Adrenal gland (tissue), 5 donors: ENCODE measurements at regions not wholly inside any gene's neighbourhood (a gene's known extent, or its start where the extent isn't known, plus 50 kb on each side); places are given as distances from the start of the nearest gene placed in this dataset.

Experiments
- POLR2A ChIP-seq, 2 donors: fragments of 450-650 bp; IDR thresholded peaks; one replicate each; pipeline ENCODE4 v1.6.1; 2017; ENCODE audit warnings: antibody characterized with exemption in 2 of 2, mild to moderate bottlenecking in 2 of 2, moderate library complexity in 1 of 2
- TF ChIP-seq, protein P1 (sequence below), 6 experiments: fragments of 450-650 bp in 4 of 6; fragments of 200-600 bp in 2 of 6; sonication (generic) in 1 of 6; IDR thresholded peaks; 1 replicate in 5 of 6; 2 replicates in 1 of 6; pipeline versions ENCODE4 v1.5.1 to v1.8.0; 2016 to 2021; ENCODE audit warnings: antibody characterized with exemption in 6 of 6, mild to moderate bottlenecking in 2 of 6, moderate library complexity in 1 of 6
- donor health status: DM: no; HTN: no; CAD: no.

- TF ChIP-seq, protein P1, sequence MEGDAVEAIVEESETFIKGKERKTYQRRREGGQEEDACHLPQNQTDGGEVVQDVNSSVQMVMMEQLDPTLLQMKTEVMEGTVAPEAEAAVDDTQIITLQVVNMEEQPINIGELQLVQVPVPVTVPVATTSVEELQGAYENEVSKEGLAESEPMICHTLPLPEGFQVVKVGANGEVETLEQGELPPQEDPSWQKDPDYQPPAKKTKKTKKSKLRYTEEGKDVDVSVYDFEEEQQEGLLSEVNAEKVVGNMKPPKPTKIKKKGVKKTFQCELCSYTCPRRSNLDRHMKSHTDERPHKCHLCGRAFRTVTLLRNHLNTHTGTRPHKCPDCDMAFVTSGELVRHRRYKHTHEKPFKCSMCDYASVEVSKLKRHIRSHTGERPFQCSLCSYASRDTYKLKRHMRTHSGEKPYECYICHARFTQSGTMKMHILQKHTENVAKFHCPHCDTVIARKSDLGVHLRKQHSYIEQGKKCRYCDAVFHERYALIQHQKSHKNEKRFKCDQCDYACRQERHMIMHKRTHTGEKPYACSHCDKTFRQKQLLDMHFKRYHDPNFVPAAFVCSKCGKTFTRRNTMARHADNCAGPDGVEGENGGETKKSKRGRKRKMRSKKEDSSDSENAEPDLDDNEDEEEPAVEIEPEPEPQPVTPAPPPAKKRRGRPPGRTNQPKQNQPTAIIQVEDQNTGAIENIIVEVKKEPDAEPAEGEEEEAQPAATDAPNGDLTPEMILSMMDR (IDR thresholded peaks at IDR 0.05), result no peak
- TF ChIP-seq POLR2A (IDR thresholded peaks at IDR 0.05), result no peak
Observed at GRCh38 chr1:60386249-60386648, 312.7 kb upstream of the C1orf87 start.
